ENCODE measurements at regions not wholly inside any gene's neighbourhood (a gene's known extent, or its start where the extent isn't known, plus 50 kb on each side); places are given as distances from the start of the nearest gene placed in this dataset.

- TF ChIP-seq CTCF (IDR thresholded peaks at IDR 0.05; ENCODE audit: extremely low read depth in 1 of 2, insufficient read depth in 1 of 2, low read depth in 1 of 2, low read length in 2 of 2) = no peak
- TF ChIP-seq MYC (IDR thresholded peaks at IDR 0.05; ENCODE audit: low read depth, low read length) = no peak
- no peak for TF ChIP-seq POLR2AphosphoS5 (IDR thresholded peaks at IDR 0.05; ENCODE audit: insufficient read depth, low read depth, low read length)
- TF ChIP-seq POLR2A (IDR thresholded peaks at IDR 0.05; ENCODE audit: low read depth, low read length) = no peak
- TF ChIP-seq MAX (IDR thresholded peaks at IDR 0.05; ENCODE audit: insufficient read depth, insufficient read length) = no peak
- TF ChIP-seq EZH2 (IDR thresholded peaks at IDR 0.05; ENCODE audit: borderline replicate concordance, low read depth, low read length, severe bottlenecking) = no peak
Measured at GRCh38 chr14:101055106-101055662, 151.7 kb upstream of the RTL1 start.

Data from endothelial cell of umbilical vein (primary cell).